Gastrocnemius medialis (tissue), 4 donors: ENCODE measurements at regions not wholly inside any gene's neighbourhood (a gene's known extent, or its start where the extent isn't known, plus 50 kb on each side); places are given as distances from the start of the nearest gene placed in this dataset.
A peak's percentile ranks its signal among the peaks of the same experiment; 100 is the strongest.

ENCODE experiments used
- ATAC-seq, 2 donors: fragments of 150-250 bp; one replicate each; pipeline ENCODE4 v1.9.1; 2016
- DNase-seq, 2 donors: peaks; one replicate each; pipeline ENCODE4 v3.0.0-alpha.2; 2019
- H3K27ac ChIP-seq, 4 donors: fragments of 200-600 bp; sonication (generic); 1 replicate in 1 of 4; 2 replicates in 3 of 4; pipeline ENCODE4 v1.5.1; 2016 to 2018; ENCODE audit warnings: mild to moderate bottlenecking in 2 of 4, moderate library complexity in 1 of 4
- H3K27me3 ChIP-seq, 3 donors: fragments of 200-600 bp; sonication (generic) in 2 of 3; 1 replicate in 1 of 3; 2 replicates in 2 of 3; pipeline versions ENCODE4 v1.5.1 to v1.6.0; 2016 to 2019; ENCODE audit warnings: mild to moderate bottlenecking in 1 of 3, moderate library complexity in 1 of 3
- H3K36me3 ChIP-seq, 2 donors: fragments of 200-600 bp; sonication (generic) in 1 of 2; one replicate each; pipeline ENCODE4 v1.5.1; 2017 to 2018
- H3K4me1 ChIP-seq, 2 donors: fragments of 200-600 bp; sonication (generic) in 1 of 2; one replicate each; pipeline ENCODE4 v1.5.1; 2016 to 2017; ENCODE audit warnings: mild to moderate bottlenecking in 2 of 2
- H3K4me3 ChIP-seq, 4 donors: fragments of 200-600 bp; sonication (generic) in 3 of 4; 1 replicate in 1 of 4; 2 replicates in 3 of 4; pipeline ENCODE4 v1.5.1; 2016 to 2019; ENCODE audit warnings: mild to moderate bottlenecking in 2 of 4
- H3K9me3 ChIP-seq, 3 donors: fragments of 200-600 bp; sonication (generic) in 2 of 3; 1 replicate in 1 of 3; 2 replicates in 2 of 3; pipeline ENCODE4 v1.5.1; 2016 to 2019
- CTCF ChIP-seq, 5 experiments: fragments of 450-650 bp in 3 of 5; fragments of 200-600 bp in 2 of 5; sonication (generic) in 2 of 5; IDR thresholded peaks in 4 of 5; conservative IDR thresholded peaks in 1 of 5; 1 replicate in 4 of 5; 2 replicates in 1 of 5; pipeline ENCODE4 v1.5.1; 2016 to 2019; ENCODE audit warnings: antibody characterized with exemption in 5 of 5, mild to moderate bottlenecking in 3 of 5, moderate library complexity in 3 of 5
- POLR2A ChIP-seq, 2 donors: fragments of 450-650 bp; IDR thresholded peaks; one replicate each; pipeline ENCODE4 v1.6.1; 2017; ENCODE audit warnings: antibody characterized with exemption in 2 of 2, mild to moderate bottlenecking in 2 of 2, moderate library complexity in 2 of 2
- in situ Hi-C, 4 donors: fragments of 200-750 bp; cut with MboI; loops; one replicate each; pipeline versions ENCODE4 v1.15.0 to v1.8.0; 2017; ENCODE audit warnings: low sequenced_read_pairs in 4 of 4
- intact Hi-C: fragments of 100-400 bp; cut with DNase I; formaldehyde crosslinking; loops from one replicate; pipeline ENCODE4 v1.15.1; 2023; ENCODE audit warnings: low total_unique reads

- H3K4me1 ChIP-seq, result no peaks in the 10 kb centered on the region
- ATAC-seq (no peak), DNase-seq (no peak)
- H3K4me3 ChIP-seq, result no peak overlapping the region
- H3K36me3 ChIP-seq, result no peaks in the 10 kb centered on the region
- in situ Hi-C loops, result loop anchor here in 1 of 4 donors (10.0 to 25.0 kb wide), 2 partner anchors 57 to 129 kb away; no protein-coding TSS in a partner anchor
- no peaks in the 10 kb centered on the region for H3K27me3 ChIP-seq
- intact Hi-C loops, result no loop called here
- no peaks in the 10 kb centered on the region for H3K9me3 ChIP-seq
- TF ChIP-seq CTCF (IDR thresholded peaks at IDR 0.05 in 4 of 5, conservative IDR thresholded peaks at IDR 0.05 in 1 of 5) (no peak), POLR2A (IDR thresholded peaks at IDR 0.05) (no peak)
- H3K27ac ChIP-seq, result no peak overlapping the region
Measured at GRCh38 chr20:22241609-22242008, 342.8 kb downstream of the FOXA2 start.

- intact Hi-C loops, result no loop called here
- DNase-seq (no peak), ATAC-seq (no peak)
- Histone ChIP-seq H3K9me3 (no peaks in the 10 kb centered on the region), H3K27me3 (no peaks in the 10 kb centered on the region), H3K27ac (no peak overlapping the region), H3K4me1 (no peaks in the 10 kb centered on the region), H3K4me3 (no peak overlapping the region), H3K36me3 (no peaks in the 10 kb centered on the region)
- TF ChIP-seq POLR2A (IDR thresholded peaks at IDR 0.05), result no peak
- no peak for TF ChIP-seq CTCF (IDR thresholded peaks at IDR 0.05 in 4 of 5, conservative IDR thresholded peaks at IDR 0.05 in 1 of 5)
- in situ Hi-C loops, result loop anchor here in 1 of 4 donors (25.0 kb wide), 1 partner anchor 121 kb away; no protein-coding TSS in a partner anchor
Measured at GRCh38 chr20:22232923-22233322, 351.4 kb downstream of the FOXA2 start.

GRCh38 chr20:22232473-22232872, 351.9 kb downstream of the FOXA2 start:
- Histone ChIP-seq H3K27ac (no peak overlapping the region), H3K4me1 (no peaks in the 10 kb centered on the region), H3K9me3 (no peaks in the 10 kb centered on the region), H3K4me3 (no peak overlapping the region), H3K27me3 (no peaks in the 10 kb centered on the region), H3K36me3 (no peaks in the 10 kb centered on the region)
- DNase-seq (no peak), ATAC-seq (no peak)
- intact Hi-C loops (no loop called here), in situ Hi-C loops (loop anchor here in 1 of 4 donors (25.0 kb wide), 1 partner anchor 120 kb away; no protein-coding TSS in a partner anchor)
- TF ChIP-seq CTCF (IDR thresholded peaks at IDR 0.05 in 4 of 5, conservative IDR thresholded peaks at IDR 0.05 in 1 of 5) (no peak), POLR2A (IDR thresholded peaks at IDR 0.05) (no peak)

GRCh38 chr20:22226849-22227700, 357.3 kb downstream of the FOXA2 start:
- DNase-seq (no peak), ATAC-seq (peak in 1 of 2 donors; percentile 42)
- intact Hi-C loops, result no loop called here
- no peak overlapping the region for H3K27ac ChIP-seq
- no peaks in the 10 kb centered on the region for H3K9me3 ChIP-seq
- TF ChIP-seq POLR2A (IDR thresholded peaks at IDR 0.05), result no peak
- no peak for TF ChIP-seq CTCF (IDR thresholded peaks at IDR 0.05 in 4 of 5, conservative IDR thresholded peaks at IDR 0.05 in 1 of 5)
- in situ Hi-C loops, result loop anchor here in 1 of 4 donors (25.0 kb wide), 1 partner anchor 115 kb away; no protein-coding TSS in a partner anchor
- no peaks in the 10 kb centered on the region for H3K27me3 ChIP-seq
- no peaks in the 10 kb centered on the region for H3K36me3 ChIP-seq
- H3K4me1 ChIP-seq, result no peaks in the 10 kb centered on the region
- no peak overlapping the region for H3K4me3 ChIP-seq
